NOMO-1 treated with DMSO at 0.1 percent for 48 hours (cell line): ENCODE measurements at regions not wholly inside any gene's neighbourhood (a gene's known extent, or its start where the extent isn't known, plus 50 kb on each side); places are given as distances from the start of the nearest gene placed in this dataset.

Experiments used
- DNase-seq: peaks from one replicate; lab custom pipeline; 2025; ENCODE audit not compliant: unreplicated experiment; lab: John Stamatoyannopoulos, UW

DNA sequence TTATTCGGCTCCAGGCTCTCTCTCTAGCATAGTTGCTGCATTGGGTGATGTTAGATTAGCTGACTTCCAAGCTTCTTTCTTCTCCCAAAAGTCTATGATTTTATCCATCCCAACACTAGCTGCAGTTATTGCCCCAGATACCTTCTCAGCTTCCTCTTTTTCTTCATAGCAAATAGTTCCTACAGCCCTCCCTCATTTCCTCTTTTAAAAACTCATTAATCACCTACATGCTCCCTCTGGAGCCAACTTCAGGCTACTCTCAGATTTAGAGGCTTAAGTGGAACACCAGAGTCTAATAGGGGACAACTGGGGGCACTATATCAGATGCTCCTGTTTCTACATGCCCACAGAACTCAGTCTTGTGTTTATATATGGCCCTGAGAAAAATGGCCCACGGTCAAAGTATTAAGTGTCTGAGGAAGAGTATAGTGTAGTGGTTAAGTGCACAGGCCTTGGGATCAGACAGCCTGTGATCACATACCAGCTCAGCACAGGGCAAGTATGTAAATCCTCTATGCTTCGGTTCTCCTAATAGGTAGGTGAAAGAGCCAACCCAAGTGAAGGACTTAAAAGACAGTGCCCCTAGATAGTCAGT lies 241.9 kb upstream of the SLC14A2 start:
- DNase-seq = peak; percentile 89

DNA sequence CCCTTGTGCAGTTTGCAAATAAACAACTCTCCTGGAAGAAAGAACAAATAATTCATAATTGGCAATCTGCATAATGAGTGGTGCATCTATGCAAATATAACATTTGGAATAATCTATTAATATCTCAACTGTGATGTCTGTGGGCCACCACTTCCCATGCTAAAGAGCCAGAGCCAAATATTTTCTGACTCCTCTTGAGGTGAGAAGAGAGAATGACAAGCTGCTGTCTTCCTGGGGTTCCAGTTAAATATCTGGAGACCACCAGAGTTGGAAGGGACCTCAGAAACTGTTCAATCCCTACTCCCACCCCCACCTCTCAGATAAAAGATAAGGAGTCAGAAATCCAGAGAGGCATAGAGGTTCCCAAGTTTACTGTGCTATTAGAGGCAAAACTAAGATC lies 241.0 kb upstream of the SLC14A2 start:
- no peak for DNase-seq

- no peak for DNase-seq
These were observed 240.2 kb upstream of the SLC14A2 start for GRCh38 chr18:45374878-45375630.

- no peak for DNase-seq
These were observed 239.1 kb upstream of the SLC14A2 start for GRCh38 chr18:45376193-45376592.

- DNase-seq = no peak
These were observed 237.0 kb upstream of the SLC14A2 start for GRCh38 chr18:45378308-45378707.

- DNase-seq = no peak
These were observed 236.3 kb upstream of the SLC14A2 start for GRCh38 chr18:45378933-45379332.

DNA sequence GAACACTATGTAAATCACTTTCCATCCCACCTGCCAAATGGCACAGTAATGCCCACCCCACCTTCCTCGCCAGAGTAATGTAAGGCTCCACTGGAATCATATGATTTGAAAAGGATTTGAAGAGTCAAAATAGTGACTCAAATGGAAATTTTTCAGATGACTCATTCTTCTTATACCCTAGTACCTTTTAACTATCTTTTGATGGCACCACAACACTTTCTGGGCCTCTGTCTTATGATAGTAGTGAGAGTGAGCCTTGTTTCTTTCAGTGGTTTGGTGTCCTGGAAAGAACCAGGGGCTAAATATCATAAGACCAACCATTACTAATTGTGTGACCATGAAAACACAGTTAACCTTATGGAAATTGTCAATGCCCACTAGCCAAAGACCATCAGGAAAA lies 235.4 kb upstream of the SLC14A2 start:
- no peak for DNase-seq

DNA sequence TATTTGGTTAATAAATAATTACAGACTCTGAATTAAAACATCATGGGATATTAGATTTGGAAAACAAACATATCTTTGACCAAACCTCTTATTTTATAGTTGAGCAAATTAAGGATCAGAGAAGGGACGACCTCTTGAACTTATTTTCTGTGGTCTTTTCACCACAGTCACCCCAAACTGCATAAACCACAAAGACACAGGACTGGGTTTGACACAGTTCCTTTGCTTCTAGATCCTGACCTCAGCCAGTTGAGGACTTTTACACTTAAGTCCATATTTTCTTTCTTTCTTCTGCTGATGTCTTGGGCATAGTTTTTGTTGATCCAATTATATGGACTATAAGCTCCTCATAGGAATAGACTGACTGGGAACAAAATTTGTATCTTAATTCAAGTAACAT lies 234.0 kb upstream of the SLC14A2 start:
- no peak for DNase-seq

DNA sequence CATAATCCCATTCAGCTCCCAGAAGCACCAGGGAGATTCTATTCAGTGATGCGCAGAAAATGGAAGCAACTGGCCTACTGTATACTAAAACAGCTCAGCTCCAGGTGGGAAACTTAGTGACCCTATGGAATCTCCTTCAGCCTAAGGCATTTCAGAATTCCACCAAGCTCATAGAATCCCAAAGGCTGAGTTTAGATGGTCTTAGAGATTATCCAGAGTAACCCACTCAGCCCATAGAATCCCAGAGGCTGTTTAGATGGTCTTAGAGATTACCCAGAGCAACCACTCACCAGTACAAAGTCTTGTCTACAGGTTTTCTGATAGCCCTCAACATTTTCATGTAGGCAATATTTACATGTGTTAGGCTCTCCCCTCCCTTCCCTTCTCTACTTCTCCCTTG lies 232.0 kb upstream of the SLC14A2 start:
- DNase-seq = no peak

DNA sequence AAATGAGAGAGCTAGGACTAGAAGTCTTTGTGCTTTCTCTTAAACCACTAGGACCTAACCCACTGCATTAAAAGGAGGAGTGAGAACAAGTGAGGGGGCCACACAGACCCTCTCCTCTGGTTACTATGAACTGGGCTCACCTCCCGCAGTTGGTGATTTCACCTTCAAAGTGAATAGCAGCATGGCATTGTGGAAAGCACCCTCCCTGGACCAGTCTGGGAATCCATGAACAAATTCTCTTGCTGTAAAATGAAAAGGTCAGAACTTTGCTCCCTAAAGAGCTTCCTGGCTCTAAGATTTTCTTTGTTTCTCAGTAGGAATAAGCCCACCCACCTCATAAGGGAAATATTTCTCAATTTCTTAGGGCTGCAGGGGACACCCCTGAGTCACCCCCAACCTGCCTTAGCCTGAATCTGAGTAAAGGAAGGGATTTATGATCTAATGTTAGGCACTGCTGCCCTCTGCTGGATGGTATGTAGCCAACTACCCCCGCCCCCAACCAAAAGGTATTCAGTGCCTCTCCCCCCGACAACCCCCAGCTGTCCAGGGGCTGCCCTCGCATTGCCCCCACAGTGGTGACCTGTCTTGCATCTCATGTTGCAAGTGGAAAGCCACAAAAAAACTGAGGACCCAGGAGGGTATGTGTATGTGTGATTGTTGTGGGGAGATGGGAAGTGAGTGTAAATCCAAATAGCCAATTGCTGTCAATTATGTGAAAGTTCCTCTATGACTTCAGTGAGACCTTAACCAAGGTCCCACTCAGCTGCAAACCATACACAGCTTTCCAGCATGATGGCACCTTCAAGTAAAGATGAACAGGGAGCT lies 230.9 kb upstream of the SLC14A2 start:
- DNase-seq = peak; percentile 22

DNA sequence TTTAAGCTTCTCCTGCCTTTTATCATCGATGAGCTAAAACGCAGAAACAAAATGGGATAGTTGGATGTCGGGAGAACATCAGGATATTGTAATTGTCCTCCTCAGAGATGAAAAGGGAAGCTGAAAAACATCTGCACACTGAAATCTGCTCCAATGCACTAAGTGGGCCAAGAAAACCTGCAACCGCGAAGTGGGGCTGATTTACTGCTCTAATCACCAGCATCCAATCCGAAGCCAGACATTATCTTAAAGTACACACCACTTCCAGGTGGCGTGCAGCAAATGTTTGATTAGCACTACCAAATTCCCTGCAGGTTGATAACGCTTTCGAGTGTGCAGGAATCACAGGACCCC lies 230.3 kb upstream of the SLC14A2 start:
- no peak for DNase-seq

DNA sequence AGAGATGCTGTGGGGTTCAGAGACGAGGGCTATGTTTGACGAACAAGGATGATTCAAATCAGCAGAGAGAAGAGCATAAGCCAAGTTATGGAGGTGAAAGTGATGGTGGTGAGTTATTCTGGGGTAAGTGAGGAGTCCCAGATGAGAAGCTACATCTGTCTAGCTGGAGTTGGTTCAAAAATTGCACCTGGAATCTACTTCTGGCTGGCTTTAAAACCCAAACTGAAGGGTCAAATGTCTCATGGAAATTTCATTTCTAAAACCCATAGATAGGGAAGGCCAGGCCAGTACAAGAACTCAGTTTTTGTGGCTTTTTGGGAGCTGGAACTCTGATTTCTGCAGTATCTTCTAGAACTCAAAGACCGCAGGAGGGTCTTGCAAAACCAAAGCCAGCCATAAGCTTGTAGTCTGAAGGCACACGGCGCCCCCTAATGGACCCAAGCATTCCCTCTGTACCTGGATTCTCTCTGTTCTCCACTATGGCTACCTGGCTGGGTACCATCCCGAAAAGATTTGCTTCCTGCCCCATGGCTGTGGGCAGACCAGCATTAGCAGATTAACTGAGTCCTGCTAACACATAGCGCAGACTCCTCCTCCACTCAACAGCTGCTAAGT lies 229.1 kb upstream of the SLC14A2 start:
- DNase-seq = peak; percentile 54

GRCh38 chr18:45387229-45387628 lies 228.0 kb upstream of the SLC14A2 start:
- DNase-seq = no peak

GRCh38 chr18:45398448-45398847 lies 216.8 kb upstream of the SLC14A2 start:
- DNase-seq = no peak

DNA sequence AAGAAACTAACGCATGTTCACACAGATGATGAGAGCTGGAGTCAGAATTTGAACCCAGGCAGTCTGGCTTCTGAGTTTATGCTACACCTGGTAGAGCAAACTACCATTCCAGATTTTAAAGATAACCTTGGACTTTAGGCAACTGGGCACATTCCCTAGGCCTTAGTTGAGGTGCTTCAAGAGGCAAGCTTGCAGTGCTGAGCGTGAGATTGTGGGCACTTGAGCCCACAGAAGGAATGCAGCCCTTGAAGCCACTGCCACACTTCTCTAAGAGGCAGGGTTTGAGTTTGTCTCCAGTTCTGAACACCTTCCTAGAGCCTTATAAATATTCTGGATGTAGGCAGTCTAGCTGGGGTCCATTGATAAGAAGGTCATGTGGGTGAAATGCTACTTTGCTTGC lies 216.1 kb upstream of the SLC14A2 start:
- DNase-seq = no peak

DNA sequence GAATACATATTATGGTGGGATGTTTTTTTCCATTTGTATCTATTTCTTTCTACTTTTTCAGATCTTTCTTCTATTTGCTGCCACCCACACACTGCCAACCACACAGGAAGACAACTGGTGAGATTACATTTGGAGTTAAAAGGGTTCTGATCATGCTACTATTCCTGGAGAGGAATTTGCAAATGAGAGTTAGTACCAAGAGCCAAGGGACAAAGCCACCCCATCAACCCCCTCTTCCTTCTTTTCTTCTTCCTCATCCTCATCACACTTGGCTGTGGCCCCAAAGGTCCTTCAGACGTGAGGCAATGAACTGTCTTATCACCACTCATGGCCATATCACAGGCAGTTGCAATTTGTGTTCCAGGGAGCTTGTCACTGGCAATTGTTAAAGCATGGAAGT lies 215.6 kb upstream of the SLC14A2 start:
- no peak for DNase-seq

GRCh38 chr18:45402485-45403056 lies 212.7 kb upstream of the SLC14A2 start:
- no peak for DNase-seq

- no peak for DNase-seq
These were observed 211.8 kb upstream of the SLC14A2 start for GRCh38 chr18:45403341-45404049.

- DNase-seq = no peak
These were observed 207.1 kb upstream of the SLC14A2 start for GRCh38 chr18:45408218-45408617.

DNA sequence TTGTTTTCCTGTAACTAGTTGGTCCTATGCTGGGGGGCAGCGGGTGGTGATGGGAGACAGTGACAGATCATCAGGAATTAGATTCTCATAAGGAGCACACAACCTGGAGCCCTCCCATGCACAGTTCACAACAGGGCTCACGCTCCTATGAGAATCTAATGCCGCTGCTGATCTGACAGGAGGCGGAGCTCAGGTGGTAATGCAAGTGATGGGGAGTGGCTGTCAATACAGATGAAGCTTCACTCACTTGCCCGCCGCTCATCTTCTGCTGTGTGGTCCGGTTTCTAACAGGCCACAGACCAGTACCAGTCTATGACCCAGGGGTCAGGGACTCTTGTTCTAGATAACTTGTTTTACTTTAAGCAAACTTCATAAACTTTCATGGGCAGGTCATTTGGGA lies 205.3 kb upstream of the SLC14A2 start:
- DNase-seq = no peak

DNA sequence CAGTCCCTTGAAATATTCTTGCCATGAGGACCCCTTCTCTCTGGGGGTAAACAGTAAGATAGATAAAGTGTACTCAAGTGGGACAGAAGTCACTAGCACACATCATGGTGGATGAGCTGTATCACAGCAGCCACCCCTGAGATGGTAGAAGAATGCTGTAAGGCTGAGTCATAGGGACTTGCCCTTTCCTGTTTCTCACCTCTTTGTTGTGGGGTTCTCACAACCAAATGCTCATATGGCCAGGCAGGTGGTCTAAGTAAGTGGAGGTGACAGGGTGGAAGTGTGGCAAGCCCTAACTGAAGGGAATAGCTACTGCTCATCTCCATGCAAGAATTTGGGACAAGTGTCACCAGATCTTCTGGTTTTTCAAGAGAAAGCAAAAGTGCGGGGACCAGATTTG lies 202.7 kb upstream of the SLC14A2 start:
- no peak for DNase-seq
